IMR-90 (cell line): ENCODE measurements at regions not wholly inside any gene's neighbourhood (a gene's known extent, or its start where the extent isn't known, plus 50 kb on each side); places are given as distances from the start of the nearest gene placed in this dataset.
A peak's percentile ranks its signal among the peaks of the same experiment; 100 is the strongest.

Source experiments
- ATAC-seq: fragments of 200-7000 bp; cut with Tn5 transposase; 2 replicates; pipeline ENCODE4 v1.9.1; 2020; ENCODE audit warnings: low read depth, mild to moderate bottlenecking, moderate library complexity
- BruUV-seq: library from RNA; stranded (reverse); fragments of 400-500 nt; replicated peaks from 2 replicates; lab custom pipeline; 2021; lab: Mats Ljungman, UMichigan
- CTCF ChIA-PET: fragments of 300-600 bp; formaldehyde crosslinking; extraction: SDS; loops from one replicate; lab custom pipeline; 2021; ENCODE audit warnings: antibody characterized with exemption; lab: Yijun Ruan, JAX
- POLR2A ChIA-PET: fragments of 300-600 bp; sonication (Branson Sonifier 250); formaldehyde crosslinking; loops from one replicate; lab custom pipeline; 2022; ENCODE audit warnings: antibody characterized with exemption; ENCODE audit not compliant: unreplicated experiment; lab: Charles Lee
- DNase-seq: peaks from one replicate; pipeline ENCODE4 v3.0.0; 2013
- H2AFZ ChIP-seq: replicated peaks from 2 replicates; pipeline ENCODE3; 2013; ENCODE audit warnings: low read length, mild to moderate bottlenecking; ENCODE audit not compliant: poor library complexity
- H2AK5ac ChIP-seq: 2 replicates; pipeline ENCODE4 v1.6.1; 2013; ENCODE audit warnings: low read depth, low read length, inconsistent platforms
- H2AK9ac ChIP-seq: replicated peaks from 2 replicates; pipeline ENCODE3; 2013; ENCODE audit warnings: mild to moderate bottlenecking, low read depth, low read length, moderate library complexity; ENCODE audit not compliant: poor library complexity
- H2BK120ac ChIP-seq: 2 replicates; pipeline ENCODE4 v1.6.1; 2013; ENCODE audit warnings: low read depth, low read length, inconsistent platforms
- H2BK15ac ChIP-seq: 3 replicates; pipeline ENCODE4 v1.6.1; 2013; ENCODE audit warnings: low read depth, low read length, inconsistent platforms
- H2BK20ac ChIP-seq: 2 replicates; pipeline ENCODE4 v1.6.1; 2013; ENCODE audit warnings: low read depth, mild to moderate bottlenecking, inconsistent platforms, low read length, moderate library complexity
- H2BK5ac ChIP-seq: 2 replicates; pipeline ENCODE4 v1.6.1; 2013; ENCODE audit warnings: mild to moderate bottlenecking, low read depth, low read length, inconsistent platforms; ENCODE audit not compliant: poor library complexity, severe bottlenecking
- H3K14ac ChIP-seq: replicated peaks from 2 replicates; pipeline ENCODE4 v1.6.1; 2013; ENCODE audit warnings: low read depth, low read length, inconsistent platforms
- H3K18ac ChIP-seq: 2 replicates; pipeline ENCODE4 v1.6.1; 2013; ENCODE audit warnings: low read depth, low read length, control low read depth
- H3K23ac ChIP-seq: 2 replicates; pipeline ENCODE4 v1.6.1; 2013; ENCODE audit warnings: low read depth, low read length, inconsistent platforms
- H3K27ac ChIP-seq: 2 replicates; pipeline ENCODE4 v1.5.1; 2013; ENCODE audit warnings: mild to moderate bottlenecking, control low read depth, low read length; ENCODE audit not compliant: insufficient read depth
- H3K27me3 ChIP-seq: 2 replicates; pipeline ENCODE4 v1.6.1; 2013; ENCODE audit warnings: low read length; ENCODE audit not compliant: control insufficient read depth, insufficient read depth
- H3K36me3 ChIP-seq: 2 replicates; pipeline ENCODE4 v1.6.1; 2013; ENCODE audit warnings: low read length, mixed read lengths; ENCODE audit not compliant: control insufficient read depth, insufficient read depth
- H3K4ac ChIP-seq: 2 replicates; pipeline ENCODE4 v1.6.1; 2013; ENCODE audit warnings: low read depth, low read length, inconsistent platforms
- H3K4me1 ChIP-seq: 2 replicates; pipeline ENCODE4 v1.6.1; 2013; ENCODE audit warnings: low read length, mixed read lengths; ENCODE audit not compliant: control insufficient read depth, insufficient read depth
- H3K4me2 ChIP-seq: 2 replicates; pipeline ENCODE4 v1.6.1; 2013; ENCODE audit warnings: low read depth, mild to moderate bottlenecking, control low read depth, low read length, moderate library complexity
- H3K4me3 ChIP-seq: 2 replicates; pipeline ENCODE4 v1.5.1; 2013; ENCODE audit warnings: low read depth, mild to moderate bottlenecking, control low read depth, low read length, moderate library complexity; ENCODE audit not compliant: insufficient read depth
- H3K56ac ChIP-seq: 2 replicates; pipeline ENCODE4 v1.6.1; 2013; ENCODE audit warnings: low read length, inconsistent platforms; ENCODE audit not compliant: insufficient read depth; ENCODE audit errors: extremely low read depth
- H3K79me1 ChIP-seq, 2 experiments: 2 replicates each; pipeline ENCODE4 v1.6.1; 2013; ENCODE audit warnings: low read length in 2 of 2, inconsistent platforms in 1 of 2, low read depth in 1 of 2
- H3K9ac ChIP-seq: 2 replicates; pipeline ENCODE4 v1.6.1; 2013; ENCODE audit warnings: low read depth, low read length, control low read depth
- H3K9me1 ChIP-seq: 2 replicates; pipeline ENCODE4 v1.6.1; 2013; ENCODE audit warnings: low read length, inconsistent platforms; ENCODE audit not compliant: insufficient read depth
- H3K9me3 ChIP-seq: 2 replicates; pipeline ENCODE4 v1.6.1; 2013; ENCODE audit warnings: low read length; ENCODE audit not compliant: control insufficient read depth, insufficient read depth
- H4K20me1 ChIP-seq: 2 replicates; pipeline ENCODE4 v1.6.1; 2013; ENCODE audit warnings: low read length, inconsistent platforms; ENCODE audit not compliant: insufficient read depth
- H4K5ac ChIP-seq: 2 replicates; pipeline ENCODE4 v1.6.1; 2013; ENCODE audit warnings: mild to moderate bottlenecking, low read depth, low read length, control low read depth
- H4K8ac ChIP-seq, 2 experiments: 2 replicates each; pipeline ENCODE4 v1.6.1; 2013; ENCODE audit warnings: low read depth in 2 of 2, low read length in 2 of 2, control low read depth in 1 of 2, inconsistent platforms in 1 of 2
- H4K91ac ChIP-seq: 2 replicates; pipeline ENCODE4 v1.6.1; 2013; ENCODE audit warnings: low read depth, low read length, inconsistent platforms; ENCODE audit not compliant: insufficient read depth
- BHLHE40 ChIP-seq: fragments of 150-350 bp; IDR thresholded peaks from 2 replicates; pipeline ENCODE4 v1.6.1; 2016; ENCODE audit warnings: mild to moderate bottlenecking, low read depth, low read length
- CEBPB ChIP-seq: IDR thresholded peaks from 2 replicates; pipeline ENCODE4 v1.6.1; 2012; ENCODE audit warnings: low read depth, low read length, improper control_type of control experiment
- CTCF ChIP-seq: conservative IDR thresholded peaks from 2 replicates; pipeline ENCODE4 v1.5.1; 2012; ENCODE audit warnings: mild to moderate bottlenecking, low read depth, low read length, improper control_type of control experiment
- FOS ChIP-seq: fragments of 150-350 bp; IDR thresholded peaks from 2 replicates; pipeline ENCODE4 v1.6.1; 2016; ENCODE audit warnings: low read depth, low read length
- MAFK ChIP-seq: IDR thresholded peaks from 2 replicates; pipeline ENCODE4 v1.6.1; 2012; ENCODE audit warnings: low read depth, low read length, improper control_type of control experiment
- MAZ ChIP-seq: IDR thresholded peaks from 2 replicates; pipeline ENCODE4 v1.6.1; 2012; ENCODE audit warnings: low read depth, mild to moderate bottlenecking, low read length, improper control_type of control experiment, moderate library complexity, borderline replicate concordance
- NFE2L2 ChIP-seq: fragments of 150-350 bp; IDR thresholded peaks from 2 replicates; pipeline ENCODE4 v1.6.1; 2016; ENCODE audit warnings: low read depth, mild to moderate bottlenecking, low read length
- POLR2A ChIP-seq: IDR thresholded peaks from 2 replicates; pipeline ENCODE4 v1.6.1; 2012; ENCODE audit warnings: mild to moderate bottlenecking, low read depth, low read length
- RAD21 ChIP-seq: IDR thresholded peaks from 2 replicates; pipeline ENCODE4 v1.6.1; 2012; ENCODE audit warnings: low read length, improper control_type of control experiment
- RCOR1 ChIP-seq: IDR thresholded peaks from 2 replicates; pipeline ENCODE4 v1.6.1; 2012; ENCODE audit warnings: mild to moderate bottlenecking, low read length, improper control_type of control experiment; ENCODE audit not compliant: insufficient replicate concordance
- RFX5 ChIP-seq: IDR thresholded peaks from 2 replicates; pipeline ENCODE4 v1.8.0; 2012; ENCODE audit warnings: low read depth, mild to moderate bottlenecking, low read length, moderate library complexity
- SMC3 ChIP-seq: fragments of 150-350 bp; IDR thresholded peaks from 2 replicates; pipeline ENCODE4 v1.6.1; 2016; ENCODE audit warnings: low read depth, mild to moderate bottlenecking, antibody characterized with exemption, low read length, moderate library complexity
- WGBS, 2 experiments: methylation state at CpG; one replicate each; pipeline versions ENCODE4 v1.1.5 to v1.1.7; 2013; ENCODE audit warnings: missing lambda C conversion rate in 2 of 2; ENCODE audit not compliant: insufficient read length in 1 of 2; ENCODE audit errors: extremely low coverage in 2 of 2; 5-methylcytosine and 5-hydroxymethylcytosine counted together
- dilution Hi-C: fragments of 300-500 bp; cut with HindIII; formaldehyde crosslinking; loops from one replicate; pipeline ENCODE4 v1.14.3; 2018; ENCODE audit warnings: low sequenced_read_pairs; ENCODE audit not compliant: unreplicated experiment
- in situ Hi-C: fragments of 300-500 bp; cut with MboI; formaldehyde crosslinking; loops from 3 replicates; pipeline ENCODE4 v1.14.3; 2019; ENCODE audit warnings: low sequenced_read_pairs, inconsistent platforms, mixed read lengths
- intact Hi-C: fragments of 100-400 bp; cut with micrococcal nuclease; formaldehyde crosslinking; loops from 2 replicates; pipeline ENCODE4 v1.10.0; 2022
- TF ChIP-seq, protein P1 (sequence below): fragments of 150-350 bp; IDR thresholded peaks from 2 replicates; pipeline ENCODE4 v1.6.1; 2016; ENCODE audit warnings: low read depth, mild to moderate bottlenecking, low read length, moderate library complexity, borderline replicate concordance
- TF ChIP-seq, protein P2 (sequence below): fragments of 150-350 bp; IDR thresholded peaks from 2 replicates; pipeline ENCODE4 v1.6.1; 2017; ENCODE audit warnings: mild to moderate bottlenecking, antibody characterized with exemption, low read length, low read depth

DNA sequence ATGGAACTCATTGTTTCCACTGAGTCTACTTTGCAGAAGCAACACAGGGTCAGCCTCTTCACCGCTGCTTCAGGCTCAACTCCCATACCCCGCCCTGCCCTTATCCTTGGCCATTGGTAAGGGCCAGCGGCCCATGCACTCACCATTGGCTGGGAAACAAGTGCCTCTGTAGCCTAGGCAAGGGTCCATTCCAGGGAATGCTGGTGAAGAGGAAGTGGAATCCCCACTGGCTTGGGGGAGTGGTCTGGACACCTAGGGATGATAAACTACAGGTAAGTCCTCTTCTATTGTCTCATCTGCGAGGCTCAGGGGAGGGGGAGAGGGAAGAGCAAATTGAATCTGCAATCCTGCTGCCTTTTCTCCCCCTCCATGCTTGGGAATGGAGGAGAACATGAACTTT, 153.1 kb downstream of the SH3BGRL start:
- TF ChIP-seq CTCF, result no peak
- TF ChIP-seq CEBPB, result no peak
- TF ChIP-seq, protein P1, sequence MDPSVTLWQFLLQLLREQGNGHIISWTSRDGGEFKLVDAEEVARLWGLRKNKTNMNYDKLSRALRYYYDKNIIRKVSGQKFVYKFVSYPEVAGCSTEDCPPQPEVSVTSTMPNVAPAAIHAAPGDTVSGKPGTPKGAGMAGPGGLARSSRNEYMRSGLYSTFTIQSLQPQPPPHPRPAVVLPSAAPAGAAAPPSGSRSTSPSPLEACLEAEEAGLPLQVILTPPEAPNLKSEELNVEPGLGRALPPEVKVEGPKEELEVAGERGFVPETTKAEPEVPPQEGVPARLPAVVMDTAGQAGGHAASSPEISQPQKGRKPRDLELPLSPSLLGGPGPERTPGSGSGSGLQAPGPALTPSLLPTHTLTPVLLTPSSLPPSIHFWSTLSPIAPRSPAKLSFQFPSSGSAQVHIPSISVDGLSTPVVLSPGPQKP, result no peak
- TF ChIP-seq, protein P2, sequence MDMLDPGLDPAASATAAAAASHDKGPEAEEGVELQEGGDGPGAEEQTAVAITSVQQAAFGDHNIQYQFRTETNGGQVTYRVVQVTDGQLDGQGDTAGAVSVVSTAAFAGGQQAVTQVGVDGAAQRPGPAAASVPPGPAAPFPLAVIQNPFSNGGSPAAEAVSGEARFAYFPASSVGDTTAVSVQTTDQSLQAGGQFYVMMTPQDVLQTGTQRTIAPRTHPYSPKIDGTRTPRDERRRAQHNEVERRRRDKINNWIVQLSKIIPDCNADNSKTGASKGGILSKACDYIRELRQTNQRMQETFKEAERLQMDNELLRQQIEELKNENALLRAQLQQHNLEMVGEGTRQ, result no peak
- no peak for TF ChIP-seq NFE2L2
- TF ChIP-seq FOS, result no peak
- no peak for TF ChIP-seq RAD21
- TF ChIP-seq POLR2A, result no peak
- TF ChIP-seq MAZ, result no peak
- no peak for TF ChIP-seq SMC3
- no peak for TF ChIP-seq BHLHE40
- no peak for TF ChIP-seq MAFK
- no peak for TF ChIP-seq RFX5
- TF ChIP-seq RCOR1, result no peak
- in situ Hi-C loops, result no loop called here

More for the DNA sequence above, 153.1 kb downstream of the SH3BGRL start:
- H3K27ac ChIP-seq, result no peak overlapping the region
- no peaks in the 10 kb centered on the region for H3K79me1 ChIP-seq
- DNase-seq, result no peak
- no peak overlapping the region for H4K91ac ChIP-seq
- H3K18ac ChIP-seq, result no peak overlapping the region
- no peak overlapping the region for H3K4me3 ChIP-seq
- no peak overlapping the region for H4K8ac ChIP-seq
- POLR2A ChIA-PET, result no interaction called here
- no peak for ATAC-seq
- no peak overlapping the region for H4K5ac ChIP-seq
- no peaks in the 10 kb centered on the region for H3K4me1 ChIP-seq
- no peak overlapping the region for H2BK5ac ChIP-seq
- H3K14ac ChIP-seq, result no peak overlapping the region
- CTCF ChIA-PET, result no interaction called here
- H2AFZ ChIP-seq, result no peak overlapping the region
- H2BK15ac ChIP-seq, result no peak overlapping the region
- intact Hi-C loops (no loop called here), dilution Hi-C loops (no loop called here)
- H3K23ac ChIP-seq, result no peak overlapping the region
- peak overlapping the region; percentile 25 for H2AK9ac ChIP-seq
- no CpG with 5 or more reads among the region's 4 CpGs for WGBS, 2 experiments
- no peak overlapping the region for H2BK120ac ChIP-seq
- no peaks in the 10 kb centered on the region for H3K27me3 ChIP-seq
- no peak overlapping the region for H2BK20ac ChIP-seq
- no TSS peak for BruUV-seq
- no peak overlapping the region for H3K4me2 ChIP-seq
- H3K56ac ChIP-seq, result no peak overlapping the region
- H3K9ac ChIP-seq, result no peak overlapping the region
- no peak overlapping the region for H2AK5ac ChIP-seq
- no peaks in the 10 kb centered on the region for H3K9me3 ChIP-seq
- no peaks in the 10 kb centered on the region for H3K9me1 ChIP-seq
- H3K4ac ChIP-seq, result no peak overlapping the region
- no peaks in the 10 kb centered on the region for H4K20me1 ChIP-seq
- no peaks in the 10 kb centered on the region for H3K36me3 ChIP-seq
